GM21447 (cell line): ENCODE measurements at regions not wholly inside any gene's neighbourhood (a gene's known extent, or its start where the extent isn't known, plus 50 kb on each side); places are given as distances from the start of the nearest gene placed in this dataset.
"Not testable (repeated sequence)": the region's sequence is repeated elsewhere in the genome, so short reads cannot be mapped to it uniquely, and the experiment has no call there.

ENCODE experiments used
- ATAC-seq: cut with Tn5 transposase; IDR thresholded peaks from one replicate; pipeline ENCODE4 v1.9.1; 2021; ENCODE audit not compliant: unreplicated experiment

- ATAC-seq = no peak
Measured at GRCh38 chr13:76622315-76623040, 263.7 kb downstream of the KCTD12 start.

DNA sequence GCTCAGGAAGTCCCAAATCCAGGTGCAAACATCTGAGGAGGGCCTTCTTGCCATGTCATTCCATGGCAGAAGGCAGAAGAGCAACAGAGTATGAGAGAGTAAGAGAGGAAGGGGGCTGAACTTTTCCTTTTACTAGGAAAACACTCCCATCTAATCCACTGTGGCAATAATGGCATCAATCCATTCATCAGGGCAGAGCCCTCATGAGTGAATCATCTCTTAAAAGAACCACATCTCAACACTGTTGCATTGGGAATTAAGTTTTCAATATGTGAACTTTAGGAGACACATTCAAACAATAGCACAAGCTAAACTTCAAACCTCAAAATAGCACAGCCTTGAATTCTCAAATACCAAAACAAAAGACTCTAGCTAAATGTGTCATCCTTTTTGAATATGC lies 264.5 kb downstream of the KCTD12 start:
- no peak for ATAC-seq

DNA sequence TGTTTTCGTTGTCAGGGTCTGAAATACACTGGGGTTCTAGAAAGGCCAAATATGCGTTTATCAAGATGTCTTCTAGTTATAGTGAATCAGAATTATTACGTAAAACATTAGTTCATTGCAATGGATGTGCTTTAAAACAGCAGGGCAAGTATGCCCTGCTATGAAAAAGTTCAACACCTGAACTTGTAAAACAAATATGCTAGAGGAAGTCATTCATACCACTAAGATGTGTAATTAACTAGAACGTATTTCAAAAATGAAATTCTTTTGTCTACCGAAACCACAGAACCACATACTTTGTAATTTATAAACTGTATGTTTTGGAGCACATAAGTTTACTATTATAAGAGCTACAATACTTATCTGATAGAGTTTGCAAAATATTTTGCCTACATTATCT lies 266.2 kb downstream of the KCTD12 start:
- no peak for ATAC-seq

GRCh38 chr13:76619631-76620030 lies 266.6 kb downstream of the KCTD12 start:
- no peak for ATAC-seq

DNA sequence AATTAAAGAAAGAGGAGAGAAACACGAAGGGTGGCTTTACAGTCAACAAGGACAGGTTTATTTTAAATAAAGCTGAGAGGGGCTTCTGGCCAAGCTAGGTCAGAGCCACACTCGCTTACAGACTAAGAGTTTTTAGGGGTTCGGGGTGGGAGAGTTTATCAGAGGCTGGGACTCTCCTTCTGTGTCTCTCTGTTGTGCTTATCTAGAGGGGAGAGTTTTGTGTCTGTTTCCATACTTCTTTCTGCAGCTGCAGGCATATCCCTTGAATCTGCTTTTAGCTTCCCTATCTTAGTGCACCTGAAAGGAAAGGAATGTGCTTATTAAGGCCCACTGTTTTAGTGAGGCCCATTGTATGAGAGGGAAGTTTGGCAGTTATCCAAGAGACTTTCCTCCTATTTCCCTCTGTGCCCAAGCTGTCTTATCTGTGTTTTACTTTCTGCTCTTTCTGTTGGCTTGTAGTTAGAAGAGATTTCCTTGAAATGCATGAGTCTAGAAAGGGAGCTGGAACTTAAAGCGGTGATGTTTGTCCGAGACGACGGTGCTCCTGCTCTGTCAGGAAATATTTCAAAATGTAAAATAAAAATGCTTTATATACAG lies 275.3 kb downstream of the KCTD12 start:
- ATAC-seq = no peak

DNA sequence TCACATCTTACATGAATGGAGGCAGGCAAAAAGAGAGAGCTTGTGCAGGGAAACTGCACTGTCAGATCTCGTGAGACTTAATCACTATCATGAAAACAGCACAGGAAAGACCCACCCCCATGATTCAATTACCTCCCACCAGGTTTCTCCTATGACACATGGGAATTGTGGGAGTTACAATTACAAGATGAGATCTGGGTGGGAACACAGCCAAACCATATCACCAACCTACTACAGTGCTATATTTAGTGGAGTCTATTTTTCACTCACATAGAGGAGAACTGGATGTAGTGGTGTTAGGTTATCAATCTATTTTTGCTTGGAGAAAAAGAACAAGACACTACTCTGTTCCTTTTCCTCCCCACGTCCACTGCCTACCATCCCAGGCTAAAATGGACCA lies 276.6 kb downstream of the KCTD12 start:
- no peak for ATAC-seq

DNA sequence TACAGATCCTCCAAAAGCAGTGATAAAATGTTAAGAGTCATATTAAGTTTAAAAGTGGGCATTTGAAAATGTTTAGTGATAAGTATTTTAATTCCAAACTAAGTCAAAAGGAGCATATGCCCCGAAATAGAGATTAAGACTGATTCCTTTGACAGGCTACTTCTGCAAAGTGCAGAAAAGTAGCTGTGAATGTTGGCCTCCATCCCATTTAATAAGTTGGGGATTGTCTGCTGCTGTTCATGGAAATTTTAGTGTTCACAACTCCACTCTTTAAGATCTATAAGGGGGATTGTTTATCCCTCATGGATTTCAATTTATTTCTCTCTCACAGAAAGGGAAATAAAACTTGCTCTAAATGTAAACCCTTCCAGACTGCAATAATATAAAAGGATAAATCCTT lies 278.3 kb downstream of the KCTD12 start:
- ATAC-seq = no peak

- no peak for ATAC-seq
Measured at GRCh38 chr13:76600081-76600480, 286.1 kb downstream of the KCTD12 start.

DNA sequence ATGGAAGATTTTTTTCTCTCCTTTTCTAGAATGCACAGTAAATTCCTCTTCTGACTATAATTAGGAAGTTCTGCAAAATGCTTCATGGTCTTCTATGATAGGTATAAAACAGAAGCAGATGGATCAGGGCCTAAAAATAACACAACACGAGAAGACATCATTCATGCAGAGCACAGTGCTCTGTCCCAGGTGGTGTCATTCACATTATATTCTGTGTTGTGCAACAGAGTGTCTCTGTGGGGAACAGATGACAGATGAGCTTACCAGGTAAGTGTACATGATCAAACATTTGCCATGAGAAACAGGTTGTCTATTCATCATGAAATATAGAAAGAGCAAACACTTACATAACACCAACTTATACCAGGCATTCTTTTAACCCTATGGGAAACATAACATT lies 288.3 kb downstream of the KCTD12 start:
- no peak for ATAC-seq

DNA sequence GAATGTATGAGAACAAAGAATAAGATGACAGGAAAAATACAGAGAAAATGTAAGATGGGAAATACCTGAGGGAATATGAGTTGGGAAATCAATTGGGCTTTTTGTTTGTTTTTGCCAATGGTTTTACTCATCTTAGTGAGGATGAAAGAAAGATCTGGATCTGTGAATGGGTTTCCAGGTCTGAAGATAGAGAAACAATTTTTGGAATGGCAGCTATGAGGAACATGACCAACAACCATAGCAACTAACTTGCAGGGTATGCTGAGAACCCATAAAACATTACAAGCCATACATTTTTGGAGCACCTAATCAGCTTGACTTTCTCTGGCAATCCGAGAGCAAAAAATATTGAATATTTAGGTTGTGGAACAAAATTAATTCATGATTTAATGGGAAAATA lies 290.0 kb downstream of the KCTD12 start:
- ATAC-seq = no peak

- ATAC-seq = no peak
Measured at GRCh38 chr13:76594435-76594834, 291.8 kb downstream of the KCTD12 start.

- ATAC-seq = no peak
Measured at GRCh38 chr13:76586842-76587241, 299.4 kb downstream of the KCTD12 start.

DNA sequence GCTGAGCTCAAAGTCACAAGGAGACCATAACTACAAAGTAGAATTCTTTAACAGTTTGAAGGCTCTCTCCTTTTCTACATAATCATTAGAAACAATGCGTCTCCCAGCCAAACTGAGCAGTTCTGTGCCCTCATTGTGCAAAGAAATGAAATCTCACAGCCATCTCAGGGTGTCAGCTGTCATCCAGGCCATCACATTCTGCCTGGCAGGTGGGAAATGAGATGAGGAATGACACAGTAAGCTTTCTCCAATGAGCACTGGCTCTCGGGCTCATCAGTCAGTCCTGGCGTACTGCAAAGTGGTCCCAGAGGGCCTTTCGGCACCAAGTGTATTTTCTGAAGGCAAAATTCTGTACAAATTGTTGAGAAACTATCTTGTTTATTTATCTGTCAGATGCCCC lies 306.5 kb downstream of the KCTD12 start:
- no peak for ATAC-seq

- ATAC-seq = not testable (repeated sequence)
Measured at GRCh38 chr13:76575634-76576033, 310.6 kb downstream of the KCTD12 start.

GRCh38 chr13:76570510-76570971 lies 315.7 kb downstream of the KCTD12 start:
- ATAC-seq = no peak

DNA sequence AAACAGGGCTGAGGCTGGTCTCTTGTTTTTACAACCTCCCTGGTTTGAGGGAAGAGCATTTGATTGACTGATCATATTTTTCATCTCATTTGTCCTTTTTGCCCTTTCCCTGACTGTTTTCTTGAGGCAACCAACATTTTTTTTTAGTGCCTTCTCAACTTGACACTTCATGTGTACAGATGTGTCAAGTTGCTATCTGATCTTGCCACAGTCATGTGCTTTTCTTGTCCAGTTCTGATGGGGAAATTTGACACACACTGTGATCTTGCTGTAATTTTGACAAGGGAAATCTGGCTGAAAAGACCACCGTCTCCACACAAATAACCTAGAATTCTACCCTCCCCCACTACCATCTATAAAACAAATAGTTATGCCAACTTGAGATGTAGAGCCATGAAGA lies 329.6 kb downstream of the KCTD12 start:
- no peak for ATAC-seq

DNA sequence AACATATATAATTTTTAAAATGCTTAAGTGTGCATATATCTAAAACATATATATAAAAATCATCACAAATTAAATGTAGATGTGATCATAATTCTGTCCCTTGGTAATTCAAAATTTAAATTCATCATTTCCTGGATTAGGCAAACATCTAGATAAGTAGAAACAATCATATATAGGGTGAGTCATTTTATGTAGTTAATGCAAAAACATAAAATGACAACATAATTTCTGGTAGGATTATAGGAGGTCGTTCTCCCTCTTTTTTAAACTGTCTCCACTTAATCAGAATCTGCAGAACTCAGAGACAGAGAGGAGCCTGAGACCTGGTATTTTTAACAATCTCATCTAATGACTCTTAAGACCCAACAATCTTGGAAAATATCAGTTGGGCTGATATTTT lies 333.4 kb downstream of the KCTD12 start:
- no peak for ATAC-seq

DNA sequence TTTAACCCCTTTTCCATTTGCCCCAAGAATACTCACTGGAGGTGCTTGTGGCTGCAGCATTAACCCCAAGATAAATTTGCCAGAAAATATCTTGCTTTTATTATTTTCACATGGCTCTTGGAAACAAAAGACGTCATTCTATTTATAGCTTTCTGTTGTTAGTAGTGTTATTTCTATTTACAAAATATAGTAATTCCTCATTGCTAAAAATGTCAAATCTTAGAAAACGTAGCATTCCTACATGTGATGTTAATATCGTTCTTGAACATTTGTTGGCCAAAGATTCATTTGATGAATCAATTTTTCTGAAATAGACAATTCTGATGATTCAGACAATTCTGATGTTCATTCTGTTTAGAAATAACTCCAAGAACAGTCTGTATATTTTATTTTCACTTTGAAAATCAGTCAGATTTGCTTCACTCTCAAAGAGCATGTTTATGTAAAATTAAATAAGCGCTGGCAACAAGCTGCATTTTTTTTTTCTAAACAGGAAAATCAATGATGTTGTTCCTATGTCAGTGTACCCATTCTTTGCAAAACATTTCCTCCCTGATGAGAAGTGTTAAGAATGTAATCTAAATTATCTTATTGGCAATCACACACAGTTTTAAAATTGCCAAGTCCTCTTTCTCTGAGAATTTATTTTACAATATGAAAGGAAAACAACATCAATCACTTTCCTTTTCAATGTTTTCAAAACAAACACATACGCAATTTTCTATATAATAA lies 334.0 kb downstream of the KCTD12 start:
- no peak for ATAC-seq

DNA sequence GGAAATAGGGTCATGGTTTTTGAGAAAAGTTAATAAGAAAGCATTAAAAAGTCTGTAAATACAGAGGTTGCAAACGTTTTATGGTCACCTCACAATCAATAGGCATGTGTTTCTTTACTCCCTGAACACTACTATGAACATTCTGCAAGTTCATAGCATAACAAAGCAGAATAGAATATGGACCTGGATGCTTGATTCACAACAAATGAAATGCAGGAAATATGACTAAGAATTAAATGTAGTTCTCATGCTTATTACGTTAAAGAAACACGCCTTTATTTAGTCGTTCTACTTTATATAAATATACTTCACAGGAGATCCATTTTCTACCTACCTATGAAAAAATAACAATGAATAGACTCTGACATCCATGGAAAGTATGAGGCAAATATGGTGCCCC lies 344.0 kb downstream of the KCTD12 start:
- no peak for ATAC-seq

- no peak for ATAC-seq
Measured at GRCh38 chr13:76538004-76538403, 348.2 kb downstream of the KCTD12 start.

- no peak for ATAC-seq
Measured at GRCh38 chr13:76533251-76533650, 353.0 kb downstream of the KCTD12 start.

DNA sequence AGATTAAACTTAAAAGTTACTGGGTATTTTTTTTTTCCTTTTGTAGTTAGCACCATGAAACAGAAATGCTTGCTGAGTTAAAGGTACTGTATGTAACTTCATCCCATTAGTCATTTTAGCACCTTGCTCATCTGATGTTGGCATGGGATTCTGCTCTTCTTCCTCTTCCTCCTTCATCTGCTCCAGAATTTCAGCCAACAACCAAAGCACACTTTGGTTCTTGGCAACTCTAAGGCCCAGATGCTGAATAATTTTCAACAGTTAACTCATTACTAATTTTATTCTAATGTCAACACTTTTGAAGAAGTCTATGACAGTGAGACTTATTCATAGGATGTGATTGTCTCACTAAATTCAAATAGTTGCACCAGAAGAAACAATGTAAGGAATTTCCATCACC lies 359.2 kb downstream of the KCTD12 start:
- ATAC-seq = no peak
